DMS53 treated with DMSO at 0.1 percent for 48 hours (cell line): ENCODE measurements at regions not wholly inside any gene's neighbourhood (a gene's known extent, or its start where the extent isn't known, plus 50 kb on each side); places are given as distances from the start of the nearest gene placed in this dataset.

Experiments
- DNase-seq: peaks from one replicate; lab custom pipeline; 2025; ENCODE audit not compliant: unreplicated experiment; lab: John Stamatoyannopoulos, UW

GRCh38 chr10:2867788-2868299, 199.5 kb upstream of the PFKP start:
- DNase-seq: no peak

- DNase-seq: no peak
Observed at GRCh38 chr10:2866569-2866968, 200.8 kb upstream of the PFKP start.

- DNase-seq: no peak
Observed at GRCh38 chr10:2861632-2862210, 205.6 kb upstream of the PFKP start.

- DNase-seq: no peak
Observed at GRCh38 chr10:2858452-2858851, 208.9 kb upstream of the PFKP start.

- no peak for DNase-seq
Observed at GRCh38 chr10:2856598-2856997, 210.8 kb upstream of the PFKP start.

GRCh38 chr10:2852574-2853323, 214.6 kb upstream of the PFKP start:
- no peak for DNase-seq

- DNase-seq: no peak
Observed at GRCh38 chr10:2851566-2851965, 215.8 kb upstream of the PFKP start.

GRCh38 chr10:2850202-2850601, 217.1 kb upstream of the PFKP start:
- no peak for DNase-seq

- DNase-seq: no peak
Observed at GRCh38 chr10:2844925-2845324, 222.4 kb upstream of the PFKP start.

GRCh38 chr10:2839081-2839725, 228.1 kb upstream of the PFKP start:
- DNase-seq: no peak

GRCh38 chr10:2837674-2838073, 229.7 kb upstream of the PFKP start:
- DNase-seq: no peak

GRCh38 chr10:2836921-2837662, 230.3 kb upstream of the PFKP start:
- no peak for DNase-seq

- no peak for DNase-seq
Observed at GRCh38 chr10:2834214-2834613, 233.1 kb upstream of the PFKP start.

GRCh38 chr10:2831509-2831908, 235.8 kb upstream of the PFKP start:
- no peak for DNase-seq

- DNase-seq: no peak
Observed at GRCh38 chr10:2828741-2829140, 238.6 kb upstream of the PFKP start.

GRCh38 chr10:2826675-2827074, 240.7 kb upstream of the PFKP start:
- DNase-seq: no peak

- DNase-seq: no peak
Observed at GRCh38 chr10:2825841-2826240, 241.5 kb upstream of the PFKP start.

GRCh38 chr10:2817940-2818636, 249.3 kb upstream of the PFKP start:
- DNase-seq: no peak

GRCh38 chr10:2813693-2814092, 253.7 kb upstream of the PFKP start:
- no peak for DNase-seq

GRCh38 chr10:2813286-2813685, 254.1 kb upstream of the PFKP start:
- no peak for DNase-seq

GRCh38 chr10:2812631-2813030, 254.7 kb upstream of the PFKP start:
- no peak for DNase-seq
